GM12892 (cell line): ENCODE measurements at regions not wholly inside any gene's neighbourhood (a gene's known extent, or its start where the extent isn't known, plus 50 kb on each side); places are given as distances from the start of the nearest gene placed in this dataset.
"Not testable (repeated sequence)": the region's sequence is repeated elsewhere in the genome, so short reads cannot be mapped to it uniquely, and the experiment has no call there.

ENCODE experiments used
- DNase-seq: peaks from one replicate; pipeline ENCODE4 v3.0.0; 2011; ENCODE audit not compliant: insufficient read length
- FAIRE-seq: peaks from 2 replicates; lab custom pipeline; 2011; peaks lifted over from hg19 to GRCh38; lab: Jason Lieb, UNC
- POLR2A ChIP-seq: IDR thresholded peaks from 2 replicates; pipeline ENCODE4 v1.6.1; 2011; ENCODE audit warnings: low read depth, low read length, control low read depth
- POLR2AphosphoS5 ChIP-seq: IDR thresholded peaks from 2 replicates; pipeline ENCODE4 v1.6.1; 2011; ENCODE audit warnings: low read depth, low read length, control low read depth
- TAF1 ChIP-seq: IDR thresholded peaks from 2 replicates; pipeline ENCODE4 v1.6.1; 2011; ENCODE audit warnings: low read depth, mild to moderate bottlenecking, control low read depth, low read length, borderline replicate concordance

DNA sequence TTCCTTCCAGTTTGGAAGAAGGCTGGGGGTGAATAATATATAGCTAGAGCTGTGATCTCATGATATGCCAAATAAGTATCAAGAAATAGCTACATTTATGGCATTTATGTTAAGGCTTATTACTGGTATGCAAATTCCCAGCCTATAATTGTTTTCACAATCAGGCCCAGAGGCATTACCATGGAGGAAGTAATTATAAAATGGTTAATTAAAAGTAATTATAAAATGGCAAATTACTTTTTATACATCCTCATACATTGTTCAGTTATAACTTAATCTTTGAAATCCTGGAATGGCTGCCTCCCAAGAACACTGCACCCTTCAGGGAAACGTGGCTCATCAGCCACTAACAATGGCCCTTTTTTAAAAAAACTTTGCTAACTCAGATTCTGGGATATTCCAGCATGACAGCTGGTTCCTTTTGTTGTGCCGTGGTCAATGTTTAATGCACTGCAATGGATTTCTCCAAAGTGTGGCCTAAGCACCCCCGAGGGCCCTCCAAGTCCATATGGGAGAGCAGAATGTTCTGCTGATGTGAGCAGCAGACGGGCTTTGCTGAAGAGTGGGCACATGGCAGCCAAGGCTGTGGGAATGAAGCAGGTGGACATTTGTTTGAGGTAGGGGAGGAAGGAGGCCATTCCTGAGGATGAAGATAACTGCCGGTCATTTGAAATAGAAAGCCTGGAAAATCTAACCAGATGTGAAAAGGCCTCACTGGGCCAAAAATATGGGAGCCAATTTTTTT is 483.5 kb upstream of the GCFC2 start:
- DNase-seq (no peak), FAIRE-seq (no peak)
- TF ChIP-seq POLR2AphosphoS5, result no peak
- TF ChIP-seq POLR2A, result no peak
- TF ChIP-seq TAF1, result no peak

DNA sequence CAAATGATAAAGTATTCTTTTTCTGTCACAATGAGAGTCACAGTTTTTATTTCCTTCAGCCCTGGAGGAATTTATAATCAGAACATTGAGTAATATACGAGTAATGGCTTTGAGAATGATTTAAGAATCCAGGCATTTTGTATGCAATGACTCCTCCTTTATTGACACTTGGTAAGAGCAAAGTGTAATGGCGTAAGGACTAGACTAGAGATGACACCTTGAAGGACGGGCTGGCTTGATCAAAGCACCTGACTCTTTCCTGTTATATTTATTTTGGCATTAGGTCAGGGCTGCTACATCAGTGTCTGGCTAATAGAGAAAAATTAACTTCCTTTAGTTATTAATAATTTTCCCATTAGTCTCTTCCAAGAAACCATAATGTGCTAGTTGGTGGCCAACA is 482.4 kb upstream of the GCFC2 start:
- DNase-seq, result no peak
- TF ChIP-seq TAF1 (no peak), POLR2A (no peak), POLR2AphosphoS5 (no peak)
- no peak for FAIRE-seq

DNA sequence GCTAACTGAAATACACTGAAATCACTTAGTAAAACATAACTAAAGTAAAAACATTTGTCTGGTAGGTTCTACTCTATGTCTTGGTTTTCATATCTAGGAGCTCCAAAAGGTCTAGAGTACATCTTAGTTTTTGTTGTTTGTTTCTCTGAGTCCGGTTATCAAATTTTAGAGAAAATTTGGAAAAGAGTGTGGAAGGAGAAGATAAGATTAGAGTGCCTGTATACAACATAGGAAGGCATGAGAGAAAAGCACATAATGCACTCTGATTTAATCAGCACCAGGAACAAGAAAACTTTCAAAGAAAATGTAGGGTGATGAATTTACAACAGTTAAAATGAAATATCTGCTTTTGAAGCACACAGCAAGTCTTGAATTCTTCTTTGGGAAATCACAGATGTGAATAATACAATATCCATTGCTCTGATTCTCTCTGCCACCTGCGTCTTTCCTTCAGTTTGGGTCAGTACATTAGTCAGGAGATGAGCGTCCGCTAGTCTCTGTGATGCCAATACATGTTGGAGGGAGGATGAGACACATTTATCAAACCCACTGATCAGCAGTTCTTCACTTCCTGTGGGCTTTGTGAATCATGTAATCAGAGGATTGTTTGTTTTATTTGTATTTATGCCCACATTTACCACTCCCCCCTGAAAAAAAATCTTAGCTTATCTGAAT is 477.8 kb upstream of the GCFC2 start:
- no peak for DNase-seq
- TF ChIP-seq POLR2AphosphoS5, result no peak
- TF ChIP-seq TAF1, result no peak
- TF ChIP-seq POLR2A, result no peak
- FAIRE-seq, result no peak

DNA sequence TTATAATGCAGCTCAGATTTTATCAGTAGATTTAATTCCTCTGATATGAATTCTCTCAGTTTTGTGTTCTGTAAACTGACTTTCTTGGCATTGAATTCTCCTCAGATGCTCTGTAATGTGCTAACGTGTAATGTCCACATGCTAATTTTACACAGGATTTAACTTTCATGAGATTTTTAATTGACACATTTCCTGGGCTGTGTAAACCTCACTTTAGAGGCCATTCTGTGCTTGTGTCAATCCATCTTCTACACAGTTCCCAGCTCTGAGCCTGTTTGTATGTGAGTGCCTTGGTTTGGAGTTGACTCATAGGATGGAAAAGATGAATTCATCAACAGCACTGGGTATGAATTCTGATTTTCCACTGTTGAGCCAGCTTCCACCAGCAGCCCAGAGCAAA is 476.7 kb upstream of the GCFC2 start:
- DNase-seq, result no peak
- TF ChIP-seq TAF1 (no peak), POLR2A (no peak), POLR2AphosphoS5 (no peak)
- no peak for FAIRE-seq

DNA sequence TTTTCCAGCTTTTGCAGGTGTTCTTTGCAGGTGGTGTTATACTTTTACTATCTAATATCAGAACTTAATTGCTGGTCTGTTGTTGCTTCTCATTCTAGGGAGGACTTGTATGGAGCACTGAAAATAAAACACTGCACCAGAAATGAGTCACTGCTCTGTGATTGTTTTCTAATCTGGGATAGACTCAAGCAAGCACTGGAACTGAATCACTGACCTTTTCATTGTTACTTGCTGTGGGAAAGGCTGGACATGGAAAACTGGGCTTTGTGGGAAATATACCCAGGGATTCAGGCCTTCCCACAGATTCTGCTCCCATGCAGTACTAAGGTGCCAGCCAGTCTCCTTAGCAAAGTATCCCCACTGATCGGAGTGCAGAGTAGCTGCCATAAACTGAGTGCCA is 470.0 kb upstream of the GCFC2 start:
- FAIRE-seq (no peak), DNase-seq (no peak)
- TF ChIP-seq POLR2AphosphoS5 (no peak), TAF1 (no peak), POLR2A (no peak)

DNA sequence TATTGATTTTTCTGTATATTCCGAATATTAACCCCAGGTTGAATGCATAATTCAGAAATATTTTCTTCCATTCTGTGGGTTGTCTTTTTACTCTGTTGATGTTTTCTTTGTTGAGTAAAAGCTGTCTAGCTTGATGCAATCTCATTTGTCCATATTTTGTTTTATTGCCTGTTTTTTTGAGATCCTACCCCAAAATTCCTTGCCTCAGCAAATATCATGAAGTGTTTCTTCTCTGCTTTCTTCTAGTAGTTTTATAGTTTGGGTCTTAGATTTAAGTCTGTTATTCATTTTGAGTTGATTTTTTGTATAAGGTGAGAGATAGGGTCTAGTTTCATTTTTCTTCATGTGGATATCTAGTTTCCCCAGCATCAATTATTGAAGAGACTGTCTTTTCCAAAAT is 467.9 kb upstream of the GCFC2 start:
- FAIRE-seq (no peak), DNase-seq (no peak)

DNA sequence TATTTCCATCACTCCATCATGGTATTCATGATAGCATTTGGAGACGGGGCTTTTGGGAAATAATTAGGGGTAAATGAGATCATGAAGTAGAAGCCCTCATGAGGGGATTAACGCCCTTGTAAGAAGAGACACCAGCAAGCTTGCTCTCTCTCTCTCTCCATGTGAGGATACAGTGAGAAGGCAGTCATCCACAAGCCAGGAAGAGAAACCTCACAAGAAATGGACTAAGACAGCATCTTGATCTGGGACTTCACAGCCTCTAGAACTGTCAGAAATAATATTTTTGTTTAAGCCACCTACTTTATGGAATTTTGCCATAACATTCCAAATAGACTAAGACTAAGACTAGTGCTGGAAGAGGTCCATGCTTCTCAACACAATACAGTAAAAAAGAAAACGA is 464.6 kb upstream of the GCFC2 start:
- no peak for FAIRE-seq
- no peak for DNase-seq
- TF ChIP-seq POLR2AphosphoS5, result no peak
- no peak for TF ChIP-seq TAF1
- no peak for TF ChIP-seq POLR2A

More for the DNA sequence above, 467.9 kb upstream of the GCFC2 start:
- no peak for TF ChIP-seq POLR2AphosphoS5
- no peak for TF ChIP-seq TAF1
- TF ChIP-seq POLR2A, result no peak

- DNase-seq (no peak), FAIRE-seq (no peak)
- TF ChIP-seq TAF1, result no peak
- no peak for TF ChIP-seq POLR2AphosphoS5
- TF ChIP-seq POLR2A, result no peak
Observed at GRCh38 chr2:76174505-76174904, 463.8 kb upstream of the GCFC2 start.

GRCh38 chr2:76173206-76173605 is 462.5 kb upstream of the GCFC2 start:
- DNase-seq, FAIRE-seq: not testable (repeated sequence)

DNA sequence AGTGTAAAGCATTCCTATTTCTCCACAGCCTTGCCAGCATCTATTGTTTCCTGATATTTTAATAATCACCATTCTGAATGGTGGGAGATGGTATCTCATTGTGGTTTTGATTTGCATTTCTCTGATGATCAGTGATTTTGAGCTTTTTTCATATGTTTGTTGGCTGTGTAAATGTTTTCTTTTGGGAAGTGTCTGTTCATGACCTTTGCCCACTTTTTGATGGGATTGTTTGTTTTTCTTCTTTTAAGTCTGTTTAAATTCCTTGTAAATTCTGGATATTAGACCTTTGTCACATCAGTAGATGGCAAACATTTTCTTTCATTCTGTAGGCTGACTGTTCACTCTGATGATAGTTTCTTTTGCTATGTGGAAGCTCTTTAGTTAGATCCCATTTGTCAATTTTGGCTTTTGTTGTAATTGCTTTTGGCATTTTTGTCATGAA is 461.5 kb upstream of the GCFC2 start:
- not testable (repeated sequence) for DNase-seq, FAIRE-seq

DNA sequence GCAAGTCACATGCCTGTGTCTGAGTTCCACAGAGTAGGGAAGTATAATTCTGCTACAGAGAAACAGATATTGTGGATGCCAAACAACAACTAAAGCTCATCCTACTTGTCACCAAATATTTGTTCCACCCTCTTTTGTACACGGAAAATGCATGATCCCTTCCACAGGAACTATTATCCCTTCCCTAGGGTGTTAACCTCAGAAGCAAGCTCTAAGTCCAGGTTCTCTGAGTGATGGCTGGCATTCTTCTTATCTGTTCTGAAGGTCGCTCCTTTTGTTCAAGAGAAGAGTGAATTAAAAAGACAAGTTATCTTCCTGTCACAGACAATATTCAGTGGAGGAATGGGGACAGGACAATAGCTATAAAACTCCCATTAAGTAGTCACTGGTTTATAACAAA is 460.1 kb upstream of the GCFC2 start:
- DNase-seq, result no peak
- TF ChIP-seq POLR2AphosphoS5 (no peak), POLR2A (no peak), TAF1 (no peak)
- FAIRE-seq, result no peak

GRCh38 chr2:76170009-76170384 is 459.3 kb upstream of the GCFC2 start:
- DNase-seq, result no peak
- TF ChIP-seq POLR2A, result no peak
- no peak for FAIRE-seq
